ENCODE measurements at regions not wholly inside any gene's neighbourhood (a gene's known extent, or its start where the extent isn't known, plus 50 kb on each side); places are given as distances from the start of the nearest gene placed in this dataset.
A peak's percentile ranks its signal among the peaks of the same experiment; 100 is the strongest.

- peak overlapping the region; percentile 44 for H3K4me3 ChIP-seq (ENCODE audit: low read length)
- H3K36me3 ChIP-seq (ENCODE audit: control insufficient read depth, insufficient read depth, low read length, severe bottlenecking) = no peaks in the 10 kb centered on the region
- no peaks in the 10 kb centered on the region for H3K4me1 ChIP-seq (ENCODE audit: control insufficient read depth, insufficient read depth, low read length)
- DNase-seq (ENCODE audit: low read depth) = no peak
- H3K27me3 ChIP-seq (replicated peaks; ENCODE audit: control insufficient read depth, insufficient read depth, low read length) = no peaks in the 10 kb centered on the region
- peaks cover 7% of the 10 kb centered on the region for H3K9me3 ChIP-seq (ENCODE audit: control insufficient read depth, low read length)
- H3K9ac ChIP-seq (ENCODE audit: low read length) = no peak overlapping the region
Observed at GRCh38 chr13:32917504-32917903, 98.7 kb upstream of the KL start.

- Histone ChIP-seq H3K36me3 (ENCODE audit: control insufficient read depth, insufficient read depth, low read length, severe bottlenecking) (no peaks in the 10 kb centered on the region), H3K9ac (ENCODE audit: low read length) (no peak overlapping the region), H3K4me1 (ENCODE audit: control insufficient read depth, insufficient read depth, low read length) (no peaks in the 10 kb centered on the region), H3K9me3 (ENCODE audit: control insufficient read depth, low read length) (no peaks in the 10 kb centered on the region), H3K27me3 (replicated peaks; ENCODE audit: control insufficient read depth, insufficient read depth, low read length) (no peaks in the 10 kb centered on the region), H3K4me3 (ENCODE audit: low read length) (no peak overlapping the region)
- no peak for DNase-seq (ENCODE audit: low read depth)
Observed at GRCh38 chr13:32923725-32924124, 92.5 kb upstream of the KL start.

GRCh38 chr13:32924886-32925285 lies 91.3 kb upstream of the KL start:
- Histone ChIP-seq H3K9me3 (ENCODE audit: control insufficient read depth, low read length) (no peaks in the 10 kb centered on the region), H3K27me3 (replicated peaks; ENCODE audit: control insufficient read depth, insufficient read depth, low read length) (no peaks in the 10 kb centered on the region), H3K36me3 (ENCODE audit: control insufficient read depth, insufficient read depth, low read length, severe bottlenecking) (no peaks in the 10 kb centered on the region), H3K4me1 (ENCODE audit: control insufficient read depth, insufficient read depth, low read length) (no peaks in the 10 kb centered on the region), H3K4me3 (ENCODE audit: low read length) (no peak overlapping the region), H3K9ac (ENCODE audit: low read length) (no peak overlapping the region)
- DNase-seq (ENCODE audit: low read depth) = no peak

- no peaks in the 10 kb centered on the region for H3K36me3 ChIP-seq (ENCODE audit: control insufficient read depth, insufficient read depth, low read length, severe bottlenecking)
- H3K27me3 ChIP-seq (replicated peaks; ENCODE audit: control insufficient read depth, insufficient read depth, low read length) = no peaks in the 10 kb centered on the region
- no peaks in the 10 kb centered on the region for H3K4me1 ChIP-seq (ENCODE audit: control insufficient read depth, insufficient read depth, low read length)
- H3K9me3 ChIP-seq (ENCODE audit: control insufficient read depth, low read length) = no peaks in the 10 kb centered on the region
- no peak overlapping the region for H3K9ac ChIP-seq (ENCODE audit: low read length)
- DNase-seq (ENCODE audit: low read depth) = no peak
- no peak overlapping the region for H3K4me3 ChIP-seq (ENCODE audit: low read length)
Observed at GRCh38 chr13:32925506-32925905, 90.7 kb upstream of the KL start.

- Histone ChIP-seq H3K4me3 (ENCODE audit: low read length) (no peak overlapping the region), H3K27me3 (replicated peaks; ENCODE audit: control insufficient read depth, insufficient read depth, low read length) (no peaks in the 10 kb centered on the region), H3K4me1 (ENCODE audit: control insufficient read depth, insufficient read depth, low read length) (no peaks in the 10 kb centered on the region), H3K36me3 (ENCODE audit: control insufficient read depth, insufficient read depth, low read length, severe bottlenecking) (no peaks in the 10 kb centered on the region), H3K9me3 (ENCODE audit: control insufficient read depth, low read length) (no peaks in the 10 kb centered on the region), H3K9ac (ENCODE audit: low read length) (no peak overlapping the region)
- no peak for DNase-seq (ENCODE audit: low read depth)
Observed at GRCh38 chr13:32932376-32932775, 83.8 kb upstream of the KL start.

- no peak overlapping the region for H3K9ac ChIP-seq (ENCODE audit: low read length)
- peaks cover 8% of the 10 kb centered on the region for H3K9me3 ChIP-seq (ENCODE audit: control insufficient read depth, low read length)
- no peak for DNase-seq (ENCODE audit: low read depth)
- no peaks in the 10 kb centered on the region for H3K36me3 ChIP-seq (ENCODE audit: control insufficient read depth, insufficient read depth, low read length, severe bottlenecking)
- H3K4me1 ChIP-seq (ENCODE audit: control insufficient read depth, insufficient read depth, low read length) = peaks cover 17% of the 10 kb centered on the region
- no peak overlapping the region for H3K4me3 ChIP-seq (ENCODE audit: low read length)
- no peaks in the 10 kb centered on the region for H3K27me3 ChIP-seq (replicated peaks; ENCODE audit: control insufficient read depth, insufficient read depth, low read length)
Observed at GRCh38 chr13:32936716-32937115, 79.5 kb upstream of the KL start.

GRCh38 chr13:32938314-32938713 lies 77.9 kb upstream of the KL start:
- no peaks in the 10 kb centered on the region for H3K36me3 ChIP-seq (ENCODE audit: control insufficient read depth, insufficient read depth, low read length, severe bottlenecking)
- DNase-seq (ENCODE audit: low read depth) = no peak
- peaks cover 17% of the 10 kb centered on the region for H3K4me1 ChIP-seq (ENCODE audit: control insufficient read depth, insufficient read depth, low read length)
- no peak overlapping the region for H3K4me3 ChIP-seq (ENCODE audit: low read length)
- peaks cover 8% of the 10 kb centered on the region for H3K9me3 ChIP-seq (ENCODE audit: control insufficient read depth, low read length)
- no peak overlapping the region for H3K9ac ChIP-seq (ENCODE audit: low read length)
- H3K27me3 ChIP-seq (replicated peaks; ENCODE audit: control insufficient read depth, insufficient read depth, low read length) = no peaks in the 10 kb centered on the region

GRCh38 chr13:32938907-32939306 lies 77.3 kb upstream of the KL start:
- DNase-seq (ENCODE audit: low read depth) = peak; percentile 5
- no peak overlapping the region for H3K4me3 ChIP-seq (ENCODE audit: low read length)
- peaks cover 17% of the 10 kb centered on the region for H3K4me1 ChIP-seq (ENCODE audit: control insufficient read depth, insufficient read depth, low read length)
- H3K27me3 ChIP-seq (replicated peaks; ENCODE audit: control insufficient read depth, insufficient read depth, low read length) = no peaks in the 10 kb centered on the region
- H3K9ac ChIP-seq (ENCODE audit: low read length) = no peak overlapping the region
- no peaks in the 10 kb centered on the region for H3K36me3 ChIP-seq (ENCODE audit: control insufficient read depth, insufficient read depth, low read length, severe bottlenecking)
- H3K9me3 ChIP-seq (ENCODE audit: control insufficient read depth, low read length) = peaks cover 8% of the 10 kb centered on the region

GRCh38 chr13:32940601-32941000 lies 75.6 kb upstream of the KL start:
- peak; percentile 28 for DNase-seq (ENCODE audit: low read depth)
- Histone ChIP-seq H3K4me3 (ENCODE audit: low read length) (no peak overlapping the region), H3K9me3 (ENCODE audit: control insufficient read depth, low read length) (peaks cover 11% of the 10 kb centered on the region), H3K36me3 (ENCODE audit: control insufficient read depth, insufficient read depth, low read length, severe bottlenecking) (no peaks in the 10 kb centered on the region), H3K9ac (ENCODE audit: low read length) (no peak overlapping the region), H3K4me1 (ENCODE audit: control insufficient read depth, insufficient read depth, low read length) (peaks cover 17% of the 10 kb centered on the region), H3K27me3 (replicated peaks; ENCODE audit: control insufficient read depth, insufficient read depth, low read length) (no peaks in the 10 kb centered on the region)

- no peaks in the 10 kb centered on the region for H3K27me3 ChIP-seq (replicated peaks; ENCODE audit: control insufficient read depth, insufficient read depth, low read length)
- H3K4me1 ChIP-seq (ENCODE audit: control insufficient read depth, insufficient read depth, low read length) = peaks cover 17% of the 10 kb centered on the region
- no peaks in the 10 kb centered on the region for H3K36me3 ChIP-seq (ENCODE audit: control insufficient read depth, insufficient read depth, low read length, severe bottlenecking)
- no peak overlapping the region for H3K4me3 ChIP-seq (ENCODE audit: low read length)
- no peak for DNase-seq (ENCODE audit: low read depth)
- H3K9me3 ChIP-seq (ENCODE audit: control insufficient read depth, low read length) = peaks cover 19% of the 10 kb centered on the region
- no peak overlapping the region for H3K9ac ChIP-seq (ENCODE audit: low read length)
Observed at GRCh38 chr13:32941368-32941767, 74.9 kb upstream of the KL start.

GRCh38 chr13:32946558-32946957 lies 69.7 kb upstream of the KL start:
- Histone ChIP-seq H3K4me3 (ENCODE audit: low read length) (no peak overlapping the region), H3K9ac (ENCODE audit: low read length) (no peak overlapping the region), H3K27me3 (replicated peaks; ENCODE audit: control insufficient read depth, insufficient read depth, low read length) (no peaks in the 10 kb centered on the region), H3K36me3 (ENCODE audit: control insufficient read depth, insufficient read depth, low read length, severe bottlenecking) (no peaks in the 10 kb centered on the region), H3K9me3 (ENCODE audit: control insufficient read depth, low read length) (peaks cover 17% of the 10 kb centered on the region), H3K4me1 (ENCODE audit: control insufficient read depth, insufficient read depth, low read length) (no peaks in the 10 kb centered on the region)
- DNase-seq (ENCODE audit: low read depth) = no peak

- Histone ChIP-seq H3K9ac (ENCODE audit: low read length) (no peak overlapping the region), H3K4me3 (ENCODE audit: low read length) (no peak overlapping the region), H3K9me3 (ENCODE audit: control insufficient read depth, low read length) (peaks cover 17% of the 10 kb centered on the region), H3K27me3 (replicated peaks; ENCODE audit: control insufficient read depth, insufficient read depth, low read length) (peaks cover 6% of the 10 kb centered on the region), H3K36me3 (ENCODE audit: control insufficient read depth, insufficient read depth, low read length, severe bottlenecking) (no peaks in the 10 kb centered on the region), H3K4me1 (ENCODE audit: control insufficient read depth, insufficient read depth, low read length) (no peaks in the 10 kb centered on the region)
- DNase-seq (ENCODE audit: low read depth) = no peak
Observed at GRCh38 chr13:32947411-32948276, 68.6 kb upstream of the KL start.

Measured in adipocyte (in vitro differentiated cells).